GM21786 (cell line): ENCODE measurements at regions not wholly inside any gene's neighbourhood (a gene's known extent, or its start where the extent isn't known, plus 50 kb on each side); places are given as distances from the start of the nearest gene placed in this dataset.
"Not testable (repeated sequence)": the region's sequence is repeated elsewhere in the genome, so short reads cannot be mapped to it uniquely, and the experiment has no call there.

Experiments used
- ATAC-seq: cut with Tn5 transposase; IDR thresholded peaks from one replicate; pipeline ENCODE4 v1.9.1; 2021; ENCODE audit not compliant: unreplicated experiment

DNA sequence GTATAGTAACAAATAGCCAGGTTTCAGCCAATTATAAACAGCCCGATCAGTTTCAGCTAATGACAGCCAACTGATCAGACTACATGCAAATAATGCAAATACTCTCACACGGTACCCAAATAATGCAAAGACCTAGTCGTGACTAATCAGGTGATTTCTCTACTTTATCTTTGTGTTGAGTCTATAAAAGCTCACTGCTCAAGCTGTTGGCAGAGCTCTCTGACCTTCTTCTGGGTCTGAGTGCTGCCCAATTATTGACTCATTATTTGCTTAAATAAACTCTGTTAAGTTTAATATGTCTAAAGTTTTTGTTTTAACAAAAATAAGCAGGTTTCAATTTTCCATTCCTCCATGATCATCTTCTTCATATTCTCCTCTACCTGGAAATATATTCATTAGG lies 1971.7 kb downstream of the SUCLG1 start:
- ATAC-seq: no peak

DNA sequence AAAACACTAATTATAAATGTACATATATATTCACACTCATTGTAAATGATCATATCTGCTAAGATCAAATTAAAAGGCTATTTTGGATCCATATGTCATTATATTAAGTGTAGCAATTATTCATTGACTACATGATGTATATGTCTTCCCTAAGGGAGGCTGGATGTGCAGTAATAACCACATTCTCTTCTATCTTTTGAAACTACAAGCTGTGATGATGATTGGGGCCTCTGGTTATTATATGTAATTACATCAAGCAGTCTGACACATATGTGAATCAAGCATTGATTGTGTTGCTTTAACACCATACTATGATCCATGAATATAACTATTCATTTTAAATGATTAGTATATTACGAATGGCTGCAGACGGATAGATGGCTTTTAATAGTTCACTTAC lies 1973.4 kb downstream of the SUCLG1 start:
- ATAC-seq: no peak

DNA sequence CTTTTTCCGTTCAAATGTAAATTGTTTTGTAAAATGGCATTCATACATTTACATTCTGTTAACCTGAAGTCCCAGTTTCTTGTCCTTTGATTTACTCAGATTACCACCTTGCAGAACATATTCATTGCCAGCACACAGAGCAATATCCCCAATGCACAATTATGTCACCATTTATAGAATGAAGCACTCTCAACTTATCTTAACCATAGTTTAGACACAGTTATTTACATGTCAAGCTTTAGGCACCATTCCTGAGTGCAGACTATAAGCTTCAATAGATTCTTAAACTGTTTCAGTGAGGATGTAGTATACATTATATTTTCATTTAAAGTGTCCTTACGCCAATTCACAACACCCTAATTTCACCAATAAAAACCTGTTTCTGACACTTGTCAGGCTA lies 1977.9 kb downstream of the SUCLG1 start:
- ATAC-seq: no peak

DNA sequence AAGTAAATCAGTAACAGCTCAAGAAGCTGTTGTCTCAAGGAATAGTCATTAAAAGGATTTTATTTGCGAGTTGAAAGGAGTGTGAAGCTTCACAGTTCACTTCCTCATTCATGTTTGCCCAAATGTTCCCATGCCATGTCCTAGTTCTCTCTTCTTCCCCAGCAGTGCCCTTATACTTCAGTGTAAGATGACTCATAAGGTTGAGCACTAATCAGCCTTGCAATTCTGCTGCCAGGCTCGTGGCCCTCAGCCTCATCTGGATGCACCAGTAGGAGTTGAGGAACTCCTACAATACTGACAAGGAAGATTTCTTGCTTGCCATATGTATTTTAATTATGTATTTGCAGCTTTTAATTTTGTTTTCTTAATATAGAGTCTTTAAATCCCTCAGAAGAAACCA lies 1980.4 kb downstream of the SUCLG1 start:
- no peak for ATAC-seq

DNA sequence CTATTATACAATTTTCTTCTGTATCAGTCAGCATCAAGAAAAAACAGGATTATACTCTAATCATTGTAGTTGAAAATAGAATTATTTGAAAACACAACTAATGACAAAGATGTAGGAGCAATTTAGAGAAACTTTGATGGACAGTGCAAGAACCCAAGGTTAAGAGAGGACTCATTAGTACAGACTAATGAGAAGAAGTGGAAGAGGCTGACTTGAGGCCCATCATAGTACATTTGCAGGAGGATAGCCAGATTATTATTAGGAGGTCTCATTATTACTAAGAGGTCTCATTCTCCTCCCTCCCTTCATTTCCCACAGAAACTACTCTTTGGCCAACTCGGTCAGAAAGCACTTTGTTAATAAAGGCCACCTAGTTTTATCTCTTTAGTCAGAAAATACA lies 1983.0 kb downstream of the SUCLG1 start:
- ATAC-seq: no peak

DNA sequence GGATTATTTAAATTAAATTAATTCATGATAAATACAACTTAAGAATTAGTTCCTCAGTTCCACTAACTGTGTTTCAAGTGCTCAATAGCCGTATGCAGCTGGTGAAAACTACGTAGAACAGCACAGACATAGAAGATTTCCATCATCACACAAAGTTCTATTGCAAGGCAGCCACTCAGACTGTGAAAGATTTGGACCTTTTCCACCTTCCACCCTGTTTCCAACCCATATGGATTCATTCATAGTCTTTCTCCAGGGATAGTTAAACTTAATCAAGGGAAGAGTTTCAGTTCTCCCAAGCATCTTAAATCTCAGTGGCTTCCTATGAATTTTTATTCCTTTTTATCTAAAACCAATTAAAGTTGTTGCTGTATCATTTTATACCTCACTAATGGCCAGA lies 2030.8 kb downstream of the SUCLG1 start:
- ATAC-seq: no peak

DNA sequence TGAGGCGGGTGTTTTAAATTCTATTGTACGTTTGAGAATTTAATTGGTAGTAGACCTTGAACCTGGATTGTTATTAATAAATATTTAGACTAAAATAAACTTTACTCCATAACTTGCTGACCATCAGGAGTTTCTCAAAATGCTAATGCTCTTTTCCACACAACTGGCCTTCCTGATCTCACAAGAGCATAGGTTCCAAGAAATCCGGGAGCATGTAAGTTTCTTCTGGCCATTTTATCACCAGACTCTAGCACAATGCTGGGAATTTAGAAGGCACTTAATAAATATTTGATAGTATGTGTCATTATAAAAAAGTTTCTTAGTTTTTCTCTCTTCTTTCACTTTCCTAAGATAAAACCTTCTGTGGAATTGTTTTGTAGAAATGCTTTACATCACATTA lies 2047.1 kb downstream of the SUCLG1 start:
- no peak for ATAC-seq

DNA sequence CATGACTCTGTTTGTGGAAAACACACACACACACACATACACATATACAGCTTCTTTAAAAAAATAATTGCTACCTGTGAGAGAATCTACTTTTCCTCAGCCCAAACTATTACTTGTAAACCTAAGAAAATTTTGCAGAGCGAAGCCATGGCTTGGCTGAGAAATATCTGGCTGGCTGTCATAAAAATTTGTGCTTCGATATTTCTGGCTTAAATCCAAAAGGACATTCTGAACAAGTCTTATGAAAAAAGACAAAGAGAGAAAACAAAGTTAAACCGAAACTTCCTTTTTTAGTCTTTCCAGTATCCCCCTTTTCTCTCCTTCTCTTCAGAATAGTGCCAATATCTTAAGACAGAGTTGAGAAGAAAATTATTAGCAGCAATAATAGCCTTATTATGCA lies 2048.0 kb downstream of the SUCLG1 start:
- no peak for ATAC-seq

DNA sequence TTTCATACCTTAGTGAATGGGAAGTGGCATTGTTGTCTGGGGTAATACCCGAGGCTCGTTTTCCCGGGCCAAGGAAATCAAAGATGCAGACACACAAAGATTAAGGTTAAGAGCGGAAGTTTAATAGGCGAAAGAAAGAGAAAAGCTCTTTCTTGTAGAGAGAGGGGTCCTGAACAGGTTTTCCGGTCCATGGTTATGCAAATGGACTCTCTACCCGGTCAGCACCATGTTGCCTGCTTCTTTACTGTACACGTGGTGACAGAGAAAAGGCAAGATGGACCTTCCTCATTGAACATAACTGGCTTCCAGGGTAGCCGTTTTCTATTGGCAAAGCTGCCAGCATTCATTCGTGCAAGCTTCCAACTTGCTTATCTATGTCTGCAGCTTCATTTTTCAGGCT lies 2063.5 kb downstream of the SUCLG1 start:
- ATAC-seq: no peak

DNA sequence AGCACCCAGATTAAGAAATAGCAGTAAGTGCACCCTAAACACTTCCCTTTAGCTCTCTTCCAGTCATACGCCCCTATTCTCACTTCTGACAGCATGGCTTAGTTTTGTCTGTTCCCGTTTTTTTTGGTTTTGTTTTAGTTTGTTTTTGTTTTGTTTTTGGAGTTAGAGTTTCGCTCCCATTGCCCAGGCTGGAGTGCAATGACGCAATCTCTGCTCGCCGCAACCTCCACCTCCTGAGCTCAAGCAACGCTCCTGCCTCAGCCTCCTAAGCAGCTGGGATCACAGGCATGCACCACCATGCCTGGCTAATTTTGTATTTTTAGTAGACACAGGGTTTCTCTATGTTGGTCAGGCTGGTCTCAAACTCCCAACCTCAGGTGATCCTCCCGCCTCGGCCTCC lies 2067.7 kb downstream of the SUCLG1 start:
- no peak for ATAC-seq

DNA sequence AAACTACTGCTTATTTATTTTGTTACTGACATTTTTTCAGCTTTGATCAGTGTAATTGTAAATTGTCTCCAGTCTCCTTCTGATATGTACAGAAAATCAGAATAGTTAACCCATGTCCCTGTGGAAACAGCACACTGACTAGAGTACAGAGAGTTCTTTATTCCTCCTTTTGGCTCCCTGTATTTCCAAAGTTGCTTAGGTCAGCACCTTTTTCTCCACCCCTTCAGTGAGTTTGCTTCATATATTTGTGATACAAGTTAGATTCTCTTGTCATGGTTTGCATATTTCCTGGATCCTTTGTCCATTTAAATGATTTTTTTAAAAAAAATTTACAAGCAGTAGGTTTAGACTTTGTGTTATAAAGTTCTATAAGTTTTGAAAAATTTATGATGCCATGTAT lies 2051.1 kb upstream of the LRRTM1 start:
- ATAC-seq: no peak

DNA sequence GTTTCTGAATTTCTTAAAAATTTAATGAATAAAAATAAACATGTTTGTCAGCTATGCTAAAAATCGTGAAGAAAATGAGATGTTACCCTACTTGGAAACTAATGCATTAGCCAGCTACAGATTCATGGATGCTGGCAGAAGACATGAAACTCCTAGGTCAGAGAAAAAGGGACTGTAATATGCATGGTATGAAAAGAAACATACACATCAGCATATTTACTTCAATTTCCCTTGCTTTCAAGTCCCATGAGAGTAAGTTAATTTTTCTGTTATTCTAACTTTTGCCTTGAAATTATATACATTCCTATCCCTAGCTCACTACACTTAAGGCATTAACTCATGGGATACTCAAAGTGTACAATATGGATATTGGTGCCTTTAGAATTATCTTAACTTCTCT lies 2041.4 kb upstream of the LRRTM1 start:
- ATAC-seq: no peak

DNA sequence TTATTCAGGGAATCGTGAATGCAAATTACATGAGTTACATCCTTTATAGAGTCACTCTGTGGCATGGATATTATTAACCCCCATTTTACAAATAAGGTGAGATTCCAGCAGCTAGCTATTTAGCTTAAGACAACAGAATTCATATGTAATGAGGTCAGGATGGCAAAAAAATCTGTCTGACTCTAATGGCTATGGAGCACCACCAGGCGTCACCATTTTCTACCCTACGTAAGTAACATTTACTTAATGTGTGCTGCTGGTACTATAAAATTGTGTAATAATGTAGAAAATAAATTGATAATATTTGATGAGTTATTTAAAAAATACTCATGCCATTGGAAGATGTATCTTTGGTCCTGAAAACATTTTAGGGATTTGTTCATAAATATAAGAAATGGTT lies 2040.1 kb upstream of the LRRTM1 start:
- ATAC-seq: no peak

DNA sequence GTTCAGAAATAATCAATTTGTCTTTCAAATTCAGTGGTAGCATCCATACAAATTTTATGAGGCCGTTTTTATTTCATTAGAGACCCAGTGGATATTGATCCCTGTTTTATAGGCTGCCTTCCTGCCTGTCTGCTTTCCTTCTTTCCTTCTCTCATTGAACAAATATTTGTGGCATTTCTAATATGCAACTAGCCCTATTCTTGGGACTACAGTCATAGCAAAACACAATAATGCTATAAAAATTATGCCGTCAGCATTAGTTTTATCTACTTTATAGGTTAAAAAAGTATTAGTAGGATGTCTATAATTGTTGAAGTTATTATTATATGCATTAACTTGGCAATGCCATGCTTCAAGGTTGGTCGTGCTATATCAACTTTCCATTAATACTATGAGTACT lies 2037.8 kb upstream of the LRRTM1 start:
- ATAC-seq: no peak

DNA sequence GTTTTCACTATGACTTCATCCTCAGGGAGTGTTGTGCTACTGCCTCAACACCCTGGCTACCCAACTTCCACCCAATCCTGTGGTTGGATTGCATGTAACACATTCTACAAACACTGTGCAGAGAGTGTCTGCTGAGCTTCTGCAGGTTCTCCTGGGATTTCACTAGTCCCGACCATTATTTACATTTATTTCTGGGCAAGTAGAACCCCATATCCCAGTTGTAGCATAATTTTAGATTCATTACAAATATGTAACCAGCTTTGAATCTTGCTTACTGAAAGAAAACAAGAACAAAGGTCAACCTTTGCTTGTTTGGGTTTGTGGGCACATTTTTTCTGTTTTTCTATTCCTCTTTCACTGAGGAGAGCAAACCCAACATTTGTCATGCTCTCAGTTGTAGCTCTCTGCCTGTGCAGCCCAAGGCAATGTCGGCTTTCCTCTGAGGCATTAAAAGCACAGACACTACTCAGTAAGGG lies 2036.1 kb upstream of the LRRTM1 start:
- ATAC-seq: no peak

DNA sequence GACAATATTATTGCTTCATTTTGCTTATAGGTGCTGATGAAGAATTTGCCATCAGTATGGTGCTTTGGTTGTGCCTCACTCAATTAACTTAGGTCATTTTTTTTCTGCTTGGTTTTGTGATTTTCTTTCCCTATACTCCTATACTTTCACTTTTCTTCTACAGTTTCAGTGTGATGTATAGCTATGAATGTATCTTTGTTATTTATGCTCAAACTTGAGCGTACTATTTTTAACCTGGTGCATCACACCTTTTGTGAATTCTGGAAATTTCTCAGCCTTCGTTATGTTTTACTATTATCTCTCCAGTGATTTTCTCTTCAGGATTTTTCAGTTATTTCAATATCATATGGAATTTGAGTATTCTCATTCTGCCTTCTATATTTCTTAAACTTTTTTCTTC lies 2035.3 kb upstream of the LRRTM1 start:
- no peak for ATAC-seq

DNA sequence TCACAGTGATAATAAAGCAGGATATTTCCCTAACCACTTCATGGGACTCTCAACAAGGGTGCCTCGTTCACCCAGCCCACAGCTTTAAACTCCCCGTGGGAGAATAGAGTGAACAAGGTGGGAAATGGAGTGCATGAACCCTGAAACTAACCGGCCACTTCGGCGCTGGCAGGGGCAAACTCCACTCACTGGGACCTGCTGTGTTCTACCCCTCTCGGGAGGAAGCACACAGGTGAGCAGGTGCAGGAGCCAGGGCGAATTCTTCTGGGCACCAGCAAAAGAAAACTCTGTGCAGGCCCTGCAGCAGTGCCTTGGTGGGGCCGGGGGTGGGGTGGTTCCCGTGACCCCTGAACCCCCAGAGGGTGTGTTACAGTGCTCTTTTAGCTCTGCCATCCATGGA lies 2029.1 kb upstream of the LRRTM1 start:
- no peak for ATAC-seq

DNA sequence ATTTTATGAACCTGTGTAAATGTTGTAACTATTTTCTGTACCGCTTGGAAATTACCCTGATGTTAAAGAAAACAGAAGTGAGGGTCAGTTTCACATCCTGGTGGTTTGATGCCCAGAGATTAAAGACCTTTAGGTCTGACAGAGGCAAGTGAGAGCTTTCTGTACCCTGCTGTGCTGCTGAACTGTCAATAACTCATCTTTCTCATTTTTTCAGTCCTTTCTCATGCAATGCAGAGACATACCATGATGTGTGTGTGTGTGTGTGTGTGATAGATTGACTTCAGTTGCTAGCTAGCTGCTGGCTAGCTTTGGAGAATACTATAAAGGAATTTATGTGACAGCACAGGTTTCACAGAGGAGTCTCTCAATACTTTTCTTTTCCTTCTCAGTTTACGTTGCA lies 2025.6 kb upstream of the LRRTM1 start:
- no peak for ATAC-seq

DNA sequence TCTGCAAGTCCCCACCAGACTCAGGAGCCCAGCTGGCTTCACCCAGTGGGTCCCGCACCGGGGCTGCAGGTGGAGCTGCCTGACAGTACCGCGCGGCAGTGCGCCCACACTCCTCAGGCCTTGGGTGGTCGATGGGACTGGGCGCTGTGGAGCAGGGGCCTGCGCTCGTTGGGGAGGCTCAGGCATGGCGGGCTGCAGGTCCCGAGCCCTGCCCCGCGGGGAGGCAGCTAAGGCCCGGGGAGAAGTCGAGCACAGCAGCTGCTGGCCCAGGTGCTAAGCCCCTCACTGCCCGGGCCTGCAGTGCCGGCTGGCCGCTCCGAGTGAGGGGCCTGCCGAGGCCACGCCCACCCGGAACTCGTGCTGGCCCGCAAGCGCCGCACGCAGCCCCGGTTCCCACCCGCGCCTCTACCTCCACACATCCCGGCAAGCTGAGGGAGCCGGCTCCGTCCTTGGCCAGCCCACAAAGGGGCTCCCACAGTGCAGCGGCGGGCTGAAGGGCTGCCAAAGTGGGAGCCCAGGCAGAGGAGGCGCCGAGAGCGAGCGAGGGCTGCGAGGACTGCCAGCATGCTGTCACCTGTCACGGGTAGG lies 2021.7 kb upstream of the LRRTM1 start:
- not testable (repeated sequence) for ATAC-seq

DNA sequence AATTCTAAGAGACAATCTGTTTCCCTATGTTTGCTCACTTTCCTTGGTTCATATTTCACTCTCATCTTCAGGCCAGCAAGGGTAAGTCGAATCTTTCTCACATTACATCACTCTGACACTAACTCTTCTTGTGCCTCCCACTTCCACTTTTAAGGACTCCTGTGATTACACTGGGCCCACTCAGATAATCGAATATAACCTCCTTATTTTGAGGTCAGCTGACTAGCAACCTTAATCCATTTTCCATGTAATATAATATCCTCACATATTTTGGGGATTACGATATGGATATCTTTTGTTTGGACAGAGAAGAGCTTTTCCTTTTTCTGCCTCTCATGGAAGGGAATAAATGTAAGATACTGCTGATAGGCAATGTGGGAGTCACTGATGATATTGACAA lies 2015.7 kb upstream of the LRRTM1 start:
- ATAC-seq: no peak

DNA sequence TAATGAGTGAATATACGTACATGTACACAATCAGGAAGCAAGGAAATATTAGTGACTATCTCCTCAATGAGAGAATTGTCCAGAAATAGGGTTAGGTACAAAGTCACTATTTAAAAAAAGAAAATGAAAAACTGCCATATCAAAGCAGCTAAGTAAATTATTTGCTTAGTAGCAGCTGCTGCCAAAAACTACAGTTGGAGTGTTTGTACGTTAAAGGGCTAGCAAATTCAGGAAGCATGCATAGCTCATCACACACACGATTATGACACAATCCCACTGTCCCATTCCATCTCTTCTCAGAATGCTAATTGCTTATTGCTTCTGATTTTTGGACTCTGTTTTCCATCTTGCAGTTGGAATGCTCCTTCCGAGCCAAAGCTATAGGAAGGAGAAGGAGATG lies 2012.5 kb upstream of the LRRTM1 start:
- ATAC-seq: no peak

DNA sequence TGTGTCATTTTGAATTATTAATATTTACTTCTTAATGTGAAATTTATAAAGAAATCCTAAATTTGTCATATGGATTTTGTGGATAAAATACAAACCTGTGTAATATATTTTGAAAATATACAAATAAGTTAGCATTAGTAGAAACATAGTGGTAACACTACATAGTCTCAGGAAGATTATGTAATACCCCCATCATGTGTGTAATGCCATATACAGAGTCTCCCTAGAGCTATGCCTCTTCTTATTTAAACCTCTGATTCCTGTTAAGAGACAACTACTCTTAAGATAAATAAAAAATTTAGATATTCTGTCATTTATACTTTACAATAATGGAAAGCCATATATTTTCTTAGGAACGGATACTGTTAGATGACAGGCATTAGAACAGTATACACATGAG lies 2012.0 kb upstream of the LRRTM1 start:
- no peak for ATAC-seq

DNA sequence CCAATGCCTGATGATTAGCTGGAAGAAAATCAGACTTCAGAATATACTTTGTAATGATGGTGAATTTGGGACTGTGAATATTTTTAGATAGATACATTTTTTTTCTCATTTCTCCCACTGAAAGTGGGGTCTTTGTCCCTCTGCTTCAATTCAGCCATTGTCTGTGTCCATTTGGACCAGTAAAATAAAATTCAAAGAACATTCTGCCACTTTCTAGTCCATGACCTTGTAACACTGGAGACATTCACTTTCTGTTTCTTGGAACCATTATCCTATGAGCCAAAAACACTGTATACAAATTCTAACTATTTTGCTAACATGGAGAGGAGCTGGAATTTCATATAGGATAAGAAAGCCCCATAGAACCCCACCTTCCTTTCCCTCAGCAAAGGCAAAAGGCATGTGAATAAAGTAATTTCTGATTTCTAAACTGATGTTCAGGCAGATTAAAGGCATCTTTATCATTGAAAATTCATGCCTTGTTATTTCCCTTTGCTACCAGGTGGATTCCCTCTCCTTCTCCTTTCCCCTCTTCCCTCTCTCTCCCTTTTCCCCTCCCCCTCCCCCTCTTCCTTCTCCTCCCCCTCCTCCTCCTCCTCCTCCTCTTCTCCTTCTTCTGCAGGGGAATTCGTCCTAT lies 2010.4 kb upstream of the LRRTM1 start:
- ATAC-seq: no peak
